Stomach (tissue), 8 donors: ENCODE measurements at regions not wholly inside any gene's neighbourhood (a gene's known extent, or its start where the extent isn't known, plus 50 kb on each side); places are given as distances from the start of the nearest gene placed in this dataset.

Experiments used
- DNase-seq, 2 donors: peaks; one replicate each; pipeline versions ENCODE4 v3.0.0 to v3.0.0-alpha.2; 2013 to 2019
- H3K27ac ChIP-seq, 5 donors: fragments of 200-600 bp in 4 of 5; sonication (generic) in 4 of 5; one replicate each; pipeline ENCODE4 v1.5.1; 2013 to 2019; ENCODE audit warnings: mild to moderate bottlenecking in 1 of 5, moderate library complexity in 1 of 5
- H3K27me3 ChIP-seq, 3 donors: fragments of 200-600 bp; sonication (generic); one replicate each; pipeline ENCODE4 v1.5.1; 2017 to 2019; ENCODE audit warnings: mixed run types in 1 of 3
- H3K36me3 ChIP-seq, 4 donors: fragments of 200-600 bp; sonication (generic); 1 replicate in 3 of 4; 2 replicates in 1 of 4; pipeline ENCODE4 v1.5.1; 2016 to 2019
- H3K4me1 ChIP-seq, 4 donors: fragments of 200-600 bp; sonication (generic); one replicate each; pipeline ENCODE4 v1.5.1; 2016 to 2019
- H3K4me3 ChIP-seq, 4 donors: fragments of 200-600 bp; sonication (generic) in 3 of 4; one replicate each; pipeline ENCODE4 v1.5.1; 2016 to 2019; ENCODE audit warnings: mild to moderate bottlenecking in 1 of 4
- H3K9me3 ChIP-seq, 4 donors: fragments of 200-600 bp; sonication (generic); one replicate each; pipeline ENCODE4 v1.5.1; 2016 to 2019
- CTCF ChIP-seq, 7 experiments: fragments of 450-650 bp in 4 of 7; fragments of 200-600 bp in 3 of 7; sonication (generic) in 3 of 7; IDR thresholded peaks; one replicate each; pipeline ENCODE4 v1.5.1; 2016 to 2019; ENCODE audit warnings: antibody characterized with exemption in 7 of 7, control low read depth in 2 of 7, mild to moderate bottlenecking in 1 of 7
- EP300 ChIP-seq: sonication (generic); formaldehyde crosslinking; IDR thresholded peaks from one replicate; pipeline ENCODE4 v1.6.1; 2017; ENCODE audit warnings: antibody characterized with exemption
- POLR2A ChIP-seq, 4 donors: fragments of 450-650 bp; IDR thresholded peaks; one replicate each; pipeline ENCODE4 v1.6.1; 2016; ENCODE audit warnings: antibody characterized with exemption in 4 of 4, control low read depth in 2 of 4, mild to moderate bottlenecking in 1 of 4, moderate library complexity in 1 of 4
- POLR2AphosphoS5 ChIP-seq, 3 donors: sonication (generic); formaldehyde crosslinking; IDR thresholded peaks; one replicate each; pipeline ENCODE4 v1.6.1; 2016; ENCODE audit warnings: antibody characterized with exemption in 3 of 3
- WGBS, 5 donors: extraction: QIAGEN DNeasy Blood & Tissue Kit in 3 of 5; methylation state at CpG; one replicate each; pipeline versions ENCODE4 v1.1.5 to v1.1.7; 2013 to 2018; 5-methylcytosine and 5-hydroxymethylcytosine counted together
- intact Hi-C: fragments of 100-400 bp; cut with DNase I; formaldehyde crosslinking; loops from one replicate; pipeline ENCODE4 v1.15.1; 2023; ENCODE audit warnings: low total_unique reads
- donor health status: healthy with polysubstance abuse.
- donor health status: Bipolar disorder and iron deficiency.
- donor health status: healthy.

- Histone ChIP-seq H3K4me1 (no peaks in the 10 kb centered on the region), H3K27ac (no peak overlapping the region), H3K27me3 (no peaks in the 10 kb centered on the region), H3K9me3 (peaks cover 0 to 19% (median 11%) of the 10 kb centered on the region in 4 donors), H3K36me3 (no peaks in the 10 kb centered on the region), H3K4me3 (no peak overlapping the region)
- 61 to 90% (median 87%) methylated on average over 3 of the region's 3 CpGs for WGBS, 5 donors
- TF ChIP-seq POLR2A (IDR thresholded peaks at IDR 0.05) (no peak), EP300 (no peak), POLR2AphosphoS5 (IDR thresholded peaks at IDR 0.05) (no peak), CTCF (IDR thresholded peaks at IDR 0.05) (no peak)
- intact Hi-C loops, result no loop called here
- no peak for DNase-seq
Measured at GRCh38 chr1:79224537-79224936, 218.0 kb upstream of the ADGRL4 start.

- Histone ChIP-seq H3K9me3 (peaks cover 0 to 19% (median 11%) of the 10 kb centered on the region in 4 donors), H3K27ac (no peak overlapping the region), H3K4me3 (no peak overlapping the region), H3K36me3 (no peaks in the 10 kb centered on the region), H3K4me1 (no peaks in the 10 kb centered on the region), H3K27me3 (no peaks in the 10 kb centered on the region)
- TF ChIP-seq CTCF (IDR thresholded peaks at IDR 0.05) (no peak), POLR2AphosphoS5 (IDR thresholded peaks at IDR 0.05) (no peak), POLR2A (IDR thresholded peaks at IDR 0.05) (no peak), EP300 (no peak)
- WGBS, 5 donors, result 65 to 91% (median 83%) methylated on average over 2 of the region's 2 CpGs
- no peak for DNase-seq
- intact Hi-C loops, result no loop called here
Measured at GRCh38 chr1:79220509-79220908, 214.0 kb upstream of the ADGRL4 start.

- intact Hi-C loops, result no loop called here
- Histone ChIP-seq H3K4me1 (no peaks in the 10 kb centered on the region), H3K36me3 (no peaks in the 10 kb centered on the region), H3K27me3 (no peaks in the 10 kb centered on the region), H3K9me3 (peaks cover 0 to 4% (median under 1%) of the 10 kb centered on the region in 4 donors), H3K27ac (no peak overlapping the region), H3K4me3 (no peak overlapping the region)
- 80 to 87% (median 82%) methylated on average over 4 of the region's 4 CpGs for WGBS, 5 donors
- TF ChIP-seq POLR2A (IDR thresholded peaks at IDR 0.05), result no peak
- DNase-seq, result no peak
Measured at GRCh38 chr1:79215311-79215710, 208.8 kb upstream of the ADGRL4 start.

GRCh38 chr1:79207786-79208185 lies 201.3 kb upstream of the ADGRL4 start:
- 66 to 74% (median 69%) methylated on average over 4 of the region's 4 CpGs for WGBS, 5 donors
- Histone ChIP-seq H3K27ac (no peak overlapping the region), H3K36me3 (no peaks in the 10 kb centered on the region), H3K27me3 (no peaks in the 10 kb centered on the region), H3K4me3 (no peak overlapping the region), H3K9me3 (no peaks in the 10 kb centered on the region), H3K4me1 (no peaks in the 10 kb centered on the region)
- intact Hi-C loops, result no loop called here
- TF ChIP-seq POLR2A (IDR thresholded peaks at IDR 0.05) (no peak), EP300 (no peak), POLR2AphosphoS5 (IDR thresholded peaks at IDR 0.05) (no peak), CTCF (IDR thresholded peaks at IDR 0.05) (no peak)
- no peak for DNase-seq

GRCh38 chr1:79207331-79207730 lies 200.8 kb upstream of the ADGRL4 start:
- H3K9me3 ChIP-seq, result no peaks in the 10 kb centered on the region
- intact Hi-C loops, result no loop called here
- 79 to 83% (median 82%) methylated on average over 5 of the region's 5 CpGs for WGBS, 5 donors

More at GRCh38 chr1:79207331-79207730, 200.8 kb upstream of the ADGRL4 start:
- Histone ChIP-seq H3K4me1 (no peaks in the 10 kb centered on the region), H3K36me3 (no peaks in the 10 kb centered on the region), H3K27me3 (no peaks in the 10 kb centered on the region), H3K27ac (no peak overlapping the region), H3K4me3 (no peak overlapping the region)
- DNase-seq, result no peak
- TF ChIP-seq POLR2AphosphoS5 (IDR thresholded peaks at IDR 0.05), result no peak
- no peak for TF ChIP-seq CTCF (IDR thresholded peaks at IDR 0.05)
- TF ChIP-seq POLR2A (IDR thresholded peaks at IDR 0.05), result no peak
- no peak for TF ChIP-seq EP300
